ENCODE measurements at regions not wholly inside any gene's neighbourhood (a gene's known extent, or its start where the extent isn't known, plus 50 kb on each side); places are given as distances from the start of the nearest gene placed in this dataset.

GRCh38 chr4:11606078-11606477 lies 177.4 kb upstream of the HS3ST1 start:
- DNase-seq (ENCODE audit: low read depth), result no peak

- DNase-seq (ENCODE audit: low read depth), result no peak
Observed at GRCh38 chr4:11605597-11605996, 176.9 kb upstream of the HS3ST1 start.

GRCh38 chr4:11604821-11605220 lies 176.1 kb upstream of the HS3ST1 start:
- DNase-seq (ENCODE audit: low read depth), result no peak

GRCh38 chr4:11603591-11604194 lies 175.0 kb upstream of the HS3ST1 start:
- DNase-seq (ENCODE audit: low read depth), result no peak

GRCh38 chr4:11602606-11603340 lies 174.1 kb upstream of the HS3ST1 start:
- no peak for DNase-seq (ENCODE audit: low read depth)

GRCh38 chr4:11599064-11599463 lies 170.4 kb upstream of the HS3ST1 start:
- no peak for DNase-seq (ENCODE audit: low read depth)

- DNase-seq (ENCODE audit: low read depth), result no peak
Observed at GRCh38 chr4:11598591-11598990, 169.9 kb upstream of the HS3ST1 start.

- no peak for DNase-seq (ENCODE audit: low read depth)
Observed at GRCh38 chr4:11597506-11597905, 168.8 kb upstream of the HS3ST1 start.

- no peak for DNase-seq (ENCODE audit: low read depth)
Observed at GRCh38 chr4:11596989-11597388, 168.3 kb upstream of the HS3ST1 start.

- no peak for DNase-seq (ENCODE audit: low read depth)
Observed at GRCh38 chr4:11593576-11594116, 165.0 kb upstream of the HS3ST1 start.

GRCh38 chr4:11592276-11592675 lies 163.6 kb upstream of the HS3ST1 start:
- no peak for DNase-seq (ENCODE audit: low read depth)

- DNase-seq (ENCODE audit: low read depth), result no peak
Observed at GRCh38 chr4:11590132-11590531, 161.4 kb upstream of the HS3ST1 start.

- DNase-seq (ENCODE audit: low read depth), result no peak
Observed at GRCh38 chr4:11589676-11590075, 161.0 kb upstream of the HS3ST1 start.

- DNase-seq (ENCODE audit: low read depth), result no peak
Observed at GRCh38 chr4:11587797-11588196, 159.1 kb upstream of the HS3ST1 start.

- no peak for DNase-seq (ENCODE audit: low read depth)
Observed at GRCh38 chr4:11585506-11585905, 156.8 kb upstream of the HS3ST1 start.

GRCh38 chr4:11568511-11568910 lies 139.8 kb upstream of the HS3ST1 start:
- no peak for DNase-seq (ENCODE audit: low read depth)

- DNase-seq (ENCODE audit: low read depth), result no peak
Observed at GRCh38 chr4:11566444-11567022, 137.8 kb upstream of the HS3ST1 start.

- DNase-seq (ENCODE audit: low read depth), result no peak
Observed at GRCh38 chr4:11565899-11566298, 137.2 kb upstream of the HS3ST1 start.

- DNase-seq (ENCODE audit: low read depth), result no peak
Observed at GRCh38 chr4:11565213-11565612, 136.5 kb upstream of the HS3ST1 start.

GRCh38 chr4:11564021-11564420 lies 135.3 kb upstream of the HS3ST1 start:
- no peak for DNase-seq (ENCODE audit: low read depth)

- no peak for DNase-seq (ENCODE audit: low read depth)
Observed at GRCh38 chr4:11549525-11549924, 120.8 kb upstream of the HS3ST1 start.

- DNase-seq (ENCODE audit: low read depth), result no peak
Observed at GRCh38 chr4:11548597-11549082, 119.9 kb upstream of the HS3ST1 start.
